ENCODE measurements at regions not wholly inside any gene's neighbourhood (a gene's known extent, or its start where the extent isn't known, plus 50 kb on each side); places are given as distances from the start of the nearest gene placed in this dataset.

GRCh38 chrX:14300376-14300775 is 229.0 kb upstream of the GLRA2 start:
- intact Hi-C loops (cut with DNase I) = no loop called here
- Histone ChIP-seq H3K27me3 (no peaks in the 10 kb centered on the region), H3K4me3 (replicated peaks in 1 of 3) (no peak overlapping the region), H3K27ac (no peak overlapping the region), H3K9me3 (no peaks in the 10 kb centered on the region), H3K4me1 (no peaks in the 10 kb centered on the region), H3K36me3 (no peaks in the 10 kb centered on the region)
- WGBS, 2 donors = 91 to 96% methylated on average over 2 of the region's 2 CpGs
- DNase-seq = no peak
- TF ChIP-seq CTCF (IDR thresholded peaks at IDR 0.05) (no peak), POLR2A (IDR thresholded peaks at IDR 0.05) (no peak)

- intact Hi-C loops (cut with DNase I) = no loop called here
- Histone ChIP-seq H3K4me1 (no peaks in the 10 kb centered on the region), H3K27me3 (no peaks in the 10 kb centered on the region)
Measured at GRCh38 chrX:14295426-14295825, 233.9 kb upstream of the GLRA2 start.

GRCh38 chrX:14291666-14292500 is 237.5 kb upstream of the GLRA2 start:
- Histone ChIP-seq H3K27me3 (no peaks in the 10 kb centered on the region), H3K9me3 (no peaks in the 10 kb centered on the region), H3K27ac (no peak overlapping the region), H3K4me3 (replicated peaks in 1 of 3) (no peak overlapping the region), H3K4me1 (no peaks in the 10 kb centered on the region), H3K36me3 (no peaks in the 10 kb centered on the region)
- intact Hi-C loops (cut with DNase I) = no loop called here
- no peak for DNase-seq
- 47 to 61% methylated on average over 10 of the region's 10 CpGs for WGBS, 2 donors
- TF ChIP-seq POLR2A (IDR thresholded peaks at IDR 0.05) (no peak), CTCF (IDR thresholded peaks at IDR 0.05) (no peak)

More at GRCh38 chrX:14295426-14295825, 233.9 kb upstream of the GLRA2 start:
- Histone ChIP-seq H3K27ac (no peak overlapping the region), H3K4me3 (replicated peaks in 1 of 3) (no peak overlapping the region), H3K9me3 (no peaks in the 10 kb centered on the region), H3K36me3 (no peaks in the 10 kb centered on the region)
- no peak for DNase-seq
- TF ChIP-seq CTCF (IDR thresholded peaks at IDR 0.05) (no peak), POLR2A (IDR thresholded peaks at IDR 0.05) (no peak)

GRCh38 chrX:14290335-14290734 is 239.0 kb upstream of the GLRA2 start:
- no peak for DNase-seq
- Histone ChIP-seq H3K36me3 (no peaks in the 10 kb centered on the region), H3K27me3 (no peaks in the 10 kb centered on the region), H3K9me3 (no peaks in the 10 kb centered on the region), H3K4me1 (no peaks in the 10 kb centered on the region), H3K4me3 (replicated peaks in 1 of 3) (no peak overlapping the region), H3K27ac (no peak overlapping the region)
- intact Hi-C loops (cut with DNase I) = no loop called here
- TF ChIP-seq POLR2A (IDR thresholded peaks at IDR 0.05) (no peak), CTCF (IDR thresholded peaks at IDR 0.05) (no peak)
- 89 to 91% methylated on average over 2 of the region's 2 CpGs for WGBS, 2 donors

- H3K4me1 ChIP-seq = no peaks in the 10 kb centered on the region
- no peak overlapping the region for H3K4me3 ChIP-seq (replicated peaks in 1 of 3)
- H3K27ac ChIP-seq = no peak overlapping the region
- no peak for DNase-seq
- H3K27me3 ChIP-seq = no peaks in the 10 kb centered on the region
- TF ChIP-seq POLR2A (IDR thresholded peaks at IDR 0.05) (no peak), CTCF (IDR thresholded peaks at IDR 0.05) (no peak)
- intact Hi-C loops (cut with DNase I) = no loop called here
- no peaks in the 10 kb centered on the region for H3K36me3 ChIP-seq
- WGBS, 2 donors = 45 to 74% methylated on average over 1 of the region's 1 CpG
- H3K9me3 ChIP-seq = no peaks in the 10 kb centered on the region
Measured at GRCh38 chrX:14274691-14275090, 245.0 kb upstream of the GEMIN8 start.
